GM21528 (cell line): ENCODE measurements at regions not wholly inside any gene's neighbourhood (a gene's known extent, or its start where the extent isn't known, plus 50 kb on each side); places are given as distances from the start of the nearest gene placed in this dataset.

Experiments used
- ATAC-seq: cut with Tn5 transposase; IDR thresholded peaks from one replicate; pipeline ENCODE4 v1.9.1; 2021; ENCODE audit warnings: mild to moderate bottlenecking, moderate library complexity; ENCODE audit not compliant: unreplicated experiment, low FRiP score

DNA sequence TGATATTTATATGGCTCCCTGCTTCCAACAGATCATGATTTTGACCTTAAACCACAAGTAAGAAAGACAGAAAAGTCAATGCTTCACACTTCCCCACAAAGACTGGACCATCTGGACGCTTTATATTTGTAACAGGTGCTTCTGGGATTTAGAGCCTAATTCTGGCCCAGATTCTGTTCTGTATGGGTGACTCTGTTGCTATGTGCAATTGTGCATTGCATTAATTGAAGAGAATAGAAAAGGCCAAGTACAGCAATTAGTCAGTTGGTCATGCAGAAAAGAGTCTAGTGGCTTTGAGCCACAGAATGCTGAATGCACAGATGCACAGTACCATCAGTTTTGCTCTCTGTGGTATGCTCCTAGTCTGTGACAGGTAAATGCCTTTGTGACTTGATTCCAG is 657.4 kb upstream of the ATXN8OS start:
- no peak for ATAC-seq

GRCh38 chr13:69425235-69425634 is 682.4 kb upstream of the ATXN8OS start:
- no peak for ATAC-seq

DNA sequence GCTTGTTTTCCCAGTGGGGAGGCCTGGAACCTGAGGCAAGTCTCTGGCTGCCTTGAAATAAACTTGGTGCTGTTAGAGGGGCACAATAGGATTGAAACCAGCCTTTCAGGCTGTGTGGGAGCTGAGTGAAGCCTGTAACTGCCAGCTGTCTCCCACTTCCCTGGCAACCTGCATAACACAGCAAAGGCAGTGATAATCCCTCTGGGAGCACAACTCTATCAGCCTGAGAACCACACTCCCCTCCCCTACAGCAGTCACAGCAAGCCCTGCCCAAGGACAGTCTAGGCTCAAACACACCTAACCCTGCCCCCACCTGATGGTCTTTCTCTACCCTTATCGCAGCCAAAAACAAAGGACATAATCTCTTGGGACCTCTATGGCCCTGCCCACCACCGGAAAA is 683.8 kb upstream of the ATXN8OS start:
- ATAC-seq = no peak

DNA sequence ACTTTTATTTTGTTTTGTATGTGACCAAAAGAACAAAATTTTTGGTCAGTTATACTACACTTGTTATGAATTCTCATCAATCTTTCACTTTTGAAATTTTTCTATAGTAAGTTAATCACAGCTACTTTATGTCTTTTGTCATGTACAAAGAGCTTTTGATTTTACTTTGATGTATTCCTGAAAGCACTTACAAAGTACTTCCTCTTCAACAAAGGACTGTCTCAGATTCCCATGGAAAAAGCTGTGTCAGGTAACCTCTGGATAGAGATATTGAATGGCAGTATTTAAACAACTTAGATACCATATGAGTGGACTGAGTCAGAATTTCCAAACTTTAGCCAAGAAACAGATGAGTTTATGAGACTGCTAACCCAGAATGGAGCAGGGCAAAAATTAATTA is 689.3 kb upstream of the ATXN8OS start:
- no peak for ATAC-seq

DNA sequence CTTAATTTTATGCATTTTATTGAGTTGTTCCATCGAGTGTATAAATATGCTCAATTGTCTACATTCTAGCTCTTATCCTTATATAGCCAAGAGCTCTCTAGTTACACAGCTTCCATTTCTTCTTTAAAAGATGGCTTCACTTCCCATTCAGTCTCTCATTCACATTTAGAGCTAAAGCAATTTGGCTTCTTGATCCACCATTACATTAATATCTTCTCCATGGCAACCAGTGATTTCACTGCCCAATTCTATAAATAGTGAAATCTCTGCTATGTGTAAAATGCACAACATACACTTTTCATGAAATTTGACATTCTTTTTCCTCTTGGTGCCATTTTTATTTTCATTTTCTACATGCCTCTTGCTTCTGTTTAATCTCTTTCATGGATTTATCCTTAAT is 696.9 kb upstream of the ATXN8OS start:
- no peak for ATAC-seq

- no peak for ATAC-seq
Observed at GRCh38 chr13:69391756-69392155, 715.9 kb upstream of the ATXN8OS start.

DNA sequence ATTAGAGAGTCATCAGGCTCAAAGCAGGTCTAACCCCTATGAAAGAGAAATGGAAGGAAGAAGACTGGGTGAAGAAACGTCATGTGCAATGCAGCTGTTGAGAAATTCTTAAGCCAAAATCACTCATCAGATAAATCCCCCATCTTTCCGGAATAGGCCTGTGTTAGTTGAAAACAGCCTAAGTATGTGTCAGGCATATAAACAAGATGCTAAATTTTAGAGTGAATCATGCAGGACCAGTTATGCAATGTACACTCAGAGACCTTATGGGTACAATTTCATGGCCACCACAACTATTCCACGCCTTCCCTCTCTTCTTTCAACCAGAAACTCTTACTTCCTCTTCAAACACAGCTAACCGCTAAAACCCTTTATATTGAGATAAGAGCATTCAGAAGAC is 717.7 kb upstream of the ATXN8OS start:
- no peak for ATAC-seq

- ATAC-seq = no peak
Observed at GRCh38 chr13:69373747-69374425, 733.7 kb upstream of the ATXN8OS start.

GRCh38 chr13:69363360-69363759 is 744.3 kb upstream of the ATXN8OS start:
- no peak for ATAC-seq

DNA sequence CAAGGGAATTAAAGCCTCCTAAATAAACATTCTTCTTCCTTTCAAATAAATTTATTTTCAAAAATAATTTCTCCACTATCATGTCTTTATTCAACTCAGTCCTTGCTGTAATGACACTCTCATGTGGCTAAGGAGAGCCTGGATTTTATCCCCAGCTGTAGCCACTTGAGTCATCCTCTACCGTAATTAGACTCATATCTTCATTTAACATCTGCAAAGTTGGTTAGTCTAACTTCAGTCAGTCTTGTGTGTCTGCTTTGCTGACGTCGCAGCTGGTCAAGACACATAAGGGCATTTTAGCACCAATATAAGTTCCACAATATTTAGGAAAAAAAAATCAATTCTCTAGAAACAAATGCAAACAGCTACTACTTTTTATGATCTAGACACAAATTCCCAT is 776.4 kb upstream of the ATXN8OS start:
- ATAC-seq = no peak

DNA sequence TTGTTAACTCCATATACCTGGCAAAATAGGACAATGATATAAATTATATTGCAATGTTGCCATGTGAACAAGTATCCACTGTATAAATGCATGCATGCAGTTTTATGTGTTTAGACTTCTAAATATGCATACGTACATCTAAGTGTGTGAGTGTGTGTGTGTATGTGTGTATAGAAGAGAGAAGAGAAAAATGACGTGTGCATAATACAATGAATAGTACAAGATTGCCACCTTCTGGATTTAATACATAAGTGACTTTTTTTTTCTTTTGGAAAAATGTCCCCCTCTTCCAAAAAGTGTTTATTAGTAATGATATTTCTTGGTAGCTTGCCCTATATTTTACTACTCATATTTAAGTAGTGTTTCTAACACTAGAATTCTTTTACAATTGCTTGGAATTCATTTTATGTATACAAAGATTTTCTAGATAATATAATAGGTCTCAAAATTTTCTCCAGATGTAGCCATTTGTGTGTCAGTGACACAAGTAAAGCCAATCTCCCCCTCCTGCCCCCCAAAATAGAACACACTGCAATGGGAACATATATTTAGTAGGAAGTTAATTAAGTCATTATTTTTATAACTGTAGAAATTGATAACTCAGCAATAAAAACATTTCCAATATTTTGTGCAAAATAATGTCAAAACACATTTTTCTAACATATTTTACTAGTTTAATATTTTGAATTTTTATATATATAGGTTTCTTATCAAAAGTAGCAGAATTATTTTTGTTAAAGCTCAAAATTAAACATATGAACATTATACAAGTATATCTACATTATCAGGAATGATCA is 783.3 kb upstream of the ATXN8OS start:
- no peak for ATAC-seq

GRCh38 chr13:69319656-69320055 is 788.0 kb upstream of the ATXN8OS start:
- ATAC-seq = no peak

- no peak for ATAC-seq
Observed at GRCh38 chr13:69315039-69315438, 792.6 kb upstream of the ATXN8OS start.

DNA sequence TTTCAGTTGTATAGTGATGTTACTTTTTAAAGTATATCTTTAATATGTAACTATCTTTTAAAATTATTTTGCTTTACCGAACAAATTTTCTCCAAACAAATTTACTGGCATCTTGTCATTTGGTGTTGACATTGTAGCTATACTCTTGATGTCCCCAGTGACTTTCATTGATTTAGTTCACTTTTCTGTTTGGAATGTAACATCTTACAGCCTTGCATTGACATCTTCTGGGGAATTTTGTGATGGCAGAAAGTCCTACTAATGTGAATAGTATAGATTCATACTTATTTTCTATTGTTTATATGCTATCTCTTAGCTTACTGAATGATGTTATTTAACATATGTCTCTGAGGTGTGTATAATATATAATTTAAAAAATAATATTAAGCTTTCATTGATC is 800.9 kb upstream of the ATXN8OS start:
- no peak for ATAC-seq

- ATAC-seq = no peak
Observed at GRCh38 chr13:69300131-69300530, 807.5 kb upstream of the ATXN8OS start.

DNA sequence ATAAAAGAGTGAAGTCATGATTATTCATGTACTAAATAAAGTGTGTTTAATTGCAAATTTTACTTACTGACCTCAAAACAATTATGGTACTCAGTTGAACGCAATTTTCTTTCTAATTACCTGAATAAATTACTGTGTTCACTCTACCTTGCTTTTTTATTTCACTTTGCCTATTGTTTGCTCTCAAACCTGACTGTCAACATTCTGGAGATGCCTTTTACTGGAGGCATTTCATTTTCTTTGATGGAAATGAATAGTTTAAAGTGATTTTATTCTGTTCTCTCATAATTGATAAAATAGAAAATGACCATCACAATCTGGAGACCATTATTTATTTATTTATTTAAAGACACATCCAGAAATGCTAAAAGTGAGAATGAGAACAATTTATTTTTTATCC is 811.5 kb upstream of the ATXN8OS start:
- no peak for ATAC-seq

GRCh38 chr13:69292789-69293425 is 814.7 kb upstream of the ATXN8OS start:
- no peak for ATAC-seq

DNA sequence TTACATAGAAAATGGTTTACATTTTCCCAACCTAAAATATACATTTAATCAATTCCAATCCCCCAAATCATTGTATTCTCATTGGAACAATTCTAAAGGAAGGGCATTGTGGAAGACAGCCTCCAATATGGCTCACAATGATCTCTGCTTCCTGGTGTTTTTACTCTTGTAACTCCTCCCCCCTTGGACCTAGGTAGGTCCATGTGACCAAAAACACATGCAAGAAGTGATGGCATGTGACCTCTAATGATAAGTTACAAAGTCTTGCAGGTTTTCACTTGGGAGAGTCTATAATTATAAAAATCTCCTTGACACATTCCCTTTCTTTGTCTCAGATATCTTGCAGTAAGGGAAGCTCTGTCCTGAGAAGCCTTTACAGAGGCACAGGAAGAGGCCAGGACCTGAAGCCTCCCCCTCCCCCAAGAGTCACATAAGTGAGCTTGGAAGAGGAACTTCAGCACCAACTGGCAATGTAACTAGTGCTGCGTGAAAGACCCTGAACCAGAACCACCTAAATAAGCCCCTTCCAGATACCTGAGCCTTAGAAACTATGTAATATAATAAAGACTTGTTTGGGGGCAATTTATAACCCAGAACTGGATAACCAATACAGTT is 816.2 kb upstream of the ATXN8OS start:
- no peak for ATAC-seq

DNA sequence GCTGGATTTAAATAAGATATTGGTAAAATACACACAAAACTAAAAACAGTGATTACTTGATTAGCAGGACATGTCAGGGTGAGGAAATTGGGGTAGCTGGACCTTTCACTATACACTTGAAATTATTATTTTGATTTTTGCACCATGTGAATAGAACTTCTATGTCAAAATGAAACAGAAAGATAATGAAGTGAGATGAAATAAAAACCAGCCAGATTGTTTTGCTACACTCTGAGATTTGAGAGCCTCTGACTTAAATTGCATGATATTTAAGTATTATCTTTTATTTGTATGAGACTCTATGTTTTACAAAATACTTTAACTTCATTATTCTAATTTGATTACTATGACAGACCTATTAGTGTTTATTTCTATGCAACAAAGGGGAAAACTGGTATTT is 819.6 kb upstream of the ATXN8OS start:
- ATAC-seq = no peak

DNA sequence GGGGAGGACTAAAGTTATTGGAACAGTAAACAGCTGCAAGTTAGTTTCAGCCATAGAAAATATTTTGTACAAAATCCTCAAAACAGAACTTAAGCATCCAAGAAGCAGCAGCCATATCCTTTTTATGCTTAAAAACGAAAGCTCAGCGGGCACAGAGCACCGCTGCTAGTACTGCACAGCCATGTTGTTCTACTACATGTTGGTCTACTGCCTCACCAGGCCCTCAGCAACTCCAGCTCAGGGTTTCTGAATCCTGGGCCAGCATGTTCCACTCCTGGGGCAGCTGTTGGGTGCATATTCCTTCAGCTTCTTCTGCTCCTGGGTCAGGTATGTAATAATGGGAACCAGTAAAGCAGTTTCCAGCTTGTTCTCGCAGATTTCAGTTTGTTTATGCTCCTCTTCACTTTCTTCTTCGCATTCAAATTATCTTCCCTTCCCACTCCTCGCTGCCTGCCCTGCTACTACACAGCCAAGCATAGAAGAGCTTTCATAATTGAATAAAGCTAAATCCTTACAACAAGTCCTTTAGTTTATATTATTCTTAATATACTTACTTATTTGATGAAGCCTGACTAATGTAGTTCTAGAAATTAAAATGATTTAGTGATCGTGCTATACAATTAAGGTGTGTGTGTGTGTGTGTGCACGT is 820.5 kb upstream of the ATXN8OS start:
- no peak for ATAC-seq

- ATAC-seq = no peak
Observed at GRCh38 chr13:69283837-69284236, 823.8 kb upstream of the ATXN8OS start.
